ENCODE measurements at regions not wholly inside any gene's neighbourhood (a gene's known extent, or its start where the extent isn't known, plus 50 kb on each side); places are given as distances from the start of the nearest gene placed in this dataset.

GRCh38 chr13:68736961-68737360, 1370.7 kb upstream of the ATXN8OS start:
- TF ChIP-seq YY1 (IDR thresholded peaks at IDR 0.05; ENCODE audit: insufficient read depth, insufficient read length) (no peak), SUZ12 (IDR thresholded peaks at IDR 0.05; ENCODE audit: extremely low read depth, insufficient read depth, insufficient read length) (no peak)
